ENCODE measurements at regions not wholly inside any gene's neighbourhood (a gene's known extent, or its start where the extent isn't known, plus 50 kb on each side); places are given as distances from the start of the nearest gene placed in this dataset.

DNA sequence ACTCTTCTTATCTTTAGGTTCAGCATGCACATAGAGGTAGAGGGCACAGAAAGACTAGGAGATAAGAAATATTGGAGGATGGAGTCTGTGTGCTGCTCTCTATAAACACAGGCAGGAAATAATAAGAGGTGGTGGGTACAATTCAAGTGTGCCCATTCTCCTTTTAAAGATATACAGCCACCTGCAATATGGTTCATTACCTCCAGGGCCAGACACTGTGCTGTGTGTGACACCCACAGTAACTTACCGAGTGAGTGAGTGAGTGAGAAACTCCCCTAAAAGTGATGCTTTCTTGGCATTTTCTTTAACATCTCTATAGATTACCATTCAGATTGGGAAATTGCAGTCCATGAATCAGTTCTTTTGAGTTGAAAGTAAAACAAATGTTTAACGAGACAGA, 311.8 kb upstream of the KCNN2 start:
- TF ChIP-seq EZH2 (IDR thresholded peaks at IDR 0.05; ENCODE audit: borderline replicate concordance, low read length) = no peak
- TF ChIP-seq, protein P1, sequence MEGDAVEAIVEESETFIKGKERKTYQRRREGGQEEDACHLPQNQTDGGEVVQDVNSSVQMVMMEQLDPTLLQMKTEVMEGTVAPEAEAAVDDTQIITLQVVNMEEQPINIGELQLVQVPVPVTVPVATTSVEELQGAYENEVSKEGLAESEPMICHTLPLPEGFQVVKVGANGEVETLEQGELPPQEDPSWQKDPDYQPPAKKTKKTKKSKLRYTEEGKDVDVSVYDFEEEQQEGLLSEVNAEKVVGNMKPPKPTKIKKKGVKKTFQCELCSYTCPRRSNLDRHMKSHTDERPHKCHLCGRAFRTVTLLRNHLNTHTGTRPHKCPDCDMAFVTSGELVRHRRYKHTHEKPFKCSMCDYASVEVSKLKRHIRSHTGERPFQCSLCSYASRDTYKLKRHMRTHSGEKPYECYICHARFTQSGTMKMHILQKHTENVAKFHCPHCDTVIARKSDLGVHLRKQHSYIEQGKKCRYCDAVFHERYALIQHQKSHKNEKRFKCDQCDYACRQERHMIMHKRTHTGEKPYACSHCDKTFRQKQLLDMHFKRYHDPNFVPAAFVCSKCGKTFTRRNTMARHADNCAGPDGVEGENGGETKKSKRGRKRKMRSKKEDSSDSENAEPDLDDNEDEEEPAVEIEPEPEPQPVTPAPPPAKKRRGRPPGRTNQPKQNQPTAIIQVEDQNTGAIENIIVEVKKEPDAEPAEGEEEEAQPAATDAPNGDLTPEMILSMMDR (IDR thresholded peaks at IDR 0.05; ENCODE audit: low read length) = no peak
